Loucy (cell line): ENCODE measurements at regions not wholly inside any gene's neighbourhood (a gene's known extent, or its start where the extent isn't known, plus 50 kb on each side); places are given as distances from the start of the nearest gene placed in this dataset.

Experiments used
- H2AFZ ChIP-seq: fragments of 200-600 bp; sonication (generic); 2 replicates; pipeline ENCODE4 v1.6.0; 2016; ENCODE audit warnings: antibody characterized with exemption, mild to moderate bottlenecking, low read length, moderate library complexity
- H3F3A ChIP-seq: fragments of 200-600 bp; 2 replicates; pipeline ENCODE4 v1.6.0; 2016; ENCODE audit warnings: antibody characterized with exemption, low read depth, mild to moderate bottlenecking
- H3K27me3 ChIP-seq: fragments of 200-600 bp; sonication (generic); 2 replicates; pipeline ENCODE4 v1.6.1; 2014; ENCODE audit warnings: low read length, mild to moderate bottlenecking; ENCODE audit not compliant: insufficient read depth, poor library complexity, severe bottlenecking
- H3K36me3 ChIP-seq: fragments of 200-600 bp; sonication (generic); 2 replicates; pipeline ENCODE4 v1.6.1; 2016; ENCODE audit warnings: low read length; ENCODE audit not compliant: insufficient read depth
- H3K4me1 ChIP-seq: fragments of 200-600 bp; sonication (generic); 2 replicates; pipeline ENCODE4 v1.5.1; 2014; ENCODE audit warnings: low read length, mild to moderate bottlenecking; ENCODE audit not compliant: insufficient read depth, poor library complexity, severe bottlenecking
- H3K4me2 ChIP-seq: fragments of 200-600 bp; sonication (generic); 2 replicates; pipeline ENCODE4 v1.6.0; 2014; ENCODE audit warnings: antibody characterized with exemption, low read length, low read depth, mild to moderate bottlenecking; ENCODE audit not compliant: poor library complexity, severe bottlenecking
- H3K4me3 ChIP-seq: fragments of 200-600 bp; sonication (generic); 2 replicates; pipeline ENCODE4 v1.5.1; 2014; ENCODE audit warnings: low read length, mild to moderate bottlenecking, mixed read lengths; ENCODE audit not compliant: poor library complexity, severe bottlenecking
- H3K79me2 ChIP-seq: fragments of 200-600 bp; sonication (generic); 2 replicates; pipeline ENCODE4 v1.6.1; 2014; ENCODE audit warnings: low read length; ENCODE audit not compliant: insufficient read depth
- H3K9ac ChIP-seq: fragments of 200-600 bp; sonication (generic); 2 replicates; pipeline ENCODE4 v1.6.0; 2014; ENCODE audit warnings: mild to moderate bottlenecking, low read depth, low read length, moderate library complexity; ENCODE audit not compliant: poor library complexity, severe bottlenecking
- H3K9me2 ChIP-seq: fragments of 200-600 bp; sonication (generic); replicated peaks from 2 replicates; pipeline ENCODE4 v1.6.1; 2016; ENCODE audit warnings: low read depth, low read length, mixed read lengths
- H3K9me3 ChIP-seq: fragments of 200-600 bp; sonication (generic); 2 replicates; pipeline ENCODE4 v1.6.1; 2014; ENCODE audit warnings: mild to moderate bottlenecking, antibody characterized with exemption, low read length, low read depth; ENCODE audit not compliant: insufficient read depth
- H4K20me1 ChIP-seq: fragments of 200-600 bp; sonication (generic); 2 replicates; pipeline ENCODE4 v1.6.0; 2014; ENCODE audit warnings: antibody characterized with exemption, low read length, mild to moderate bottlenecking; ENCODE audit not compliant: insufficient read depth, poor library complexity, severe bottlenecking
- CTCF ChIP-seq: fragments of 200-600 bp; sonication (generic); conservative IDR thresholded peaks from 2 replicates; pipeline ENCODE4 v1.5.1; 2014; ENCODE audit warnings: mild to moderate bottlenecking, antibody characterized with exemption, low read length
- EZH2phosphoT487 ChIP-seq: fragments of 200-600 bp; IDR thresholded peaks from 2 replicates; pipeline ENCODE4 v1.6.1; 2018; ENCODE audit warnings: antibody characterized with exemption, mild to moderate bottlenecking, moderate library complexity, borderline replicate concordance

GRCh38 chr9:19619221-19619620 lies 169.6 kb downstream of the SLC24A2 start:
- Histone ChIP-seq H3K79me2 (no peaks in the 10 kb centered on the region), H3K9ac (no peak overlapping the region), H3K36me3 (no peaks in the 10 kb centered on the region), H3K27me3 (no peaks in the 10 kb centered on the region), H3K9me3 (no peaks in the 10 kb centered on the region), H3K4me2 (no peak overlapping the region), H3K4me1 (no peaks in the 10 kb centered on the region), H2AFZ (no peak overlapping the region), H3K9me2 (0 out of 2 replicates have a peak, but pooled peaks cover 4% of the 10 kb centered on the region), H4K20me1 (no peaks in the 10 kb centered on the region), H3K4me3 (no peak overlapping the region), H3F3A (no peaks in the 10 kb centered on the region)
- no peak for TF ChIP-seq EZH2phosphoT487
- TF ChIP-seq CTCF = no peak

GRCh38 chr9:19618816-19619215 lies 170.0 kb downstream of the SLC24A2 start:
- Histone ChIP-seq H3K9me2 (0 out of 2 replicates have a peak, but pooled peaks cover 4% of the 10 kb centered on the region), H4K20me1 (no peaks in the 10 kb centered on the region), H3K9me3 (no peaks in the 10 kb centered on the region), H3K9ac (no peak overlapping the region), H3K4me1 (no peaks in the 10 kb centered on the region), H2AFZ (no peak overlapping the region), H3K79me2 (no peaks in the 10 kb centered on the region), H3K36me3 (no peaks in the 10 kb centered on the region), H3F3A (no peaks in the 10 kb centered on the region), H3K4me2 (no peak overlapping the region), H3K4me3 (no peak overlapping the region), H3K27me3 (no peaks in the 10 kb centered on the region)
- no peak for TF ChIP-seq EZH2phosphoT487
- TF ChIP-seq CTCF = no peak

GRCh38 chr9:19615036-19615624 lies 173.7 kb downstream of the SLC24A2 start:
- Histone ChIP-seq H3K9ac (no peak overlapping the region), H3K27me3 (no peaks in the 10 kb centered on the region)
- TF ChIP-seq CTCF = no peak
- no peak for TF ChIP-seq EZH2phosphoT487

More at GRCh38 chr9:19615036-19615624, 173.7 kb downstream of the SLC24A2 start:
- H3K79me2 ChIP-seq = no peaks in the 10 kb centered on the region
- no peaks in the 10 kb centered on the region for H3F3A ChIP-seq
- H3K9me3 ChIP-seq = no peaks in the 10 kb centered on the region
- no peak overlapping the region for H3K4me3 ChIP-seq
- no peaks in the 10 kb centered on the region for H4K20me1 ChIP-seq
- 0 out of 2 replicates have a peak, but pooled peaks cover 4% of the 10 kb centered on the region for H3K9me2 ChIP-seq
- no peaks in the 10 kb centered on the region for H3K36me3 ChIP-seq
- no peak overlapping the region for H2AFZ ChIP-seq
- no peak overlapping the region for H3K4me2 ChIP-seq
- H3K4me1 ChIP-seq = no peaks in the 10 kb centered on the region
